Activated naive CD8-positive, alpha-beta T cell (primary cell): ENCODE measurements at regions not wholly inside any gene's neighbourhood (a gene's known extent, or its start where the extent isn't known, plus 50 kb on each side); places are given as distances from the start of the nearest gene placed in this dataset.
"Not testable (repeated sequence)": the region's sequence is repeated elsewhere in the genome, so short reads cannot be mapped to it uniquely, and the experiment has no call there.

Source experiments
- H3K27ac Mint-ChIP-seq: one replicate; pipeline ENCODE4 v1.8.0; 2021; ENCODE audit warnings: mixed read lengths
- H3K27me3 Mint-ChIP-seq: one replicate; pipeline ENCODE4 v1.8.0; 2021; ENCODE audit warnings: mixed read lengths
- H3K36me3 Mint-ChIP-seq: one replicate; pipeline ENCODE4 v1.8.0; 2021; ENCODE audit warnings: mixed read lengths
- H3K4me1 Mint-ChIP-seq: one replicate; pipeline ENCODE4 v1.8.0; 2021; ENCODE audit warnings: low read depth, mixed read lengths
- H3K4me3 Mint-ChIP-seq: one replicate; pipeline ENCODE4 v1.8.0; 2021; ENCODE audit warnings: mild to moderate bottlenecking, mixed read lengths
- H3K9me3 Mint-ChIP-seq: one replicate; pipeline ENCODE4 v1.8.0; 2021; ENCODE audit warnings: low read depth, mixed read lengths

DNA sequence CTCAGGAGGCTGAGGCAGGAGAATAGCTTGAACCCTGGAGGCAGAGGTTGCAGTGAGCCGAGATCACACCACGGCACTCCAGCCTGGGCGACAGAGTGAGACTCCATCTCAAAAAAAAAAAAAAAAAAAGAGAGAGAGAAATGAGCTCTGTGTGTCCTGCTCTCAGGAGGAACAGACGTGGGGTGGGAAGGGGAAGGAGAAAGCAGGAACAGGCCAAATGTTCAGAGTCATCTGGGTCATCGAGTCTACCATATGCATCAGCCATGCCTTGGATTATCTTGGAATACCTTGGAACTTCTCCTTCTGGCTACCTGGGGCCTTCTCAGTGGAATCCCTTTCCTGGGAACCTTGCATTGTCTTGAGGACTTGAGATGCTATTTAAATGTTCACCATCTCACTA lies 51.7 kb upstream of the ZFHX3 start:
- not testable (repeated sequence) for H3K9me3 Mint-ChIP-seq, H3K36me3 Mint-ChIP-seq, H3K27ac Mint-ChIP-seq, H3K4me3 Mint-ChIP-seq, H3K27me3 Mint-ChIP-seq, H3K4me1 Mint-ChIP-seq
